ENCODE measurements at regions not wholly inside any gene's neighbourhood (a gene's known extent, or its start where the extent isn't known, plus 50 kb on each side); places are given as distances from the start of the nearest gene placed in this dataset.

DNA sequence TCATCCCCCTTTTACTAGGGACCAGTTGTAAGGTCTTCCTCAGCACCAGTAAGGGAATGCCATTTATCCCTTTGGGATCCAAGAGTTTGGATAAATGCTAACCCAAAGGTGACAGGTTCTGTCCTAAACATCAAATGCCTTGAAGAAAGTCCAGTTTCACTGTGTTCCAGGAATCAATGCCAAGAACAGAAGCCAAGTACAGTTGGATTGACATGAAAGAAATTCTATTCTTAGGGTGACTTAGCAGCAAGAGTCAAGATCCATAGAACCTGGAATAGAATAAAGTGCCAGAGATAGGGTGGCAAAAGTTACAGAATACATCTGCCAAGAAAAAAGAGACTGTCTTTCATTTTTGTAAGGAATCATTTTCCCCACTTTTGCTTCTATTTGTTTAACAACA, 94.9 kb upstream of the ADAMTS5 start:
- DNase-seq (ENCODE audit: low spot score) = no peak
- ChIA-PET CTCF (no interaction called here), POLR2A (ENCODE audit: low non-redundant PET) (no interaction called here)
- TF ChIP-seq, protein P1, sequence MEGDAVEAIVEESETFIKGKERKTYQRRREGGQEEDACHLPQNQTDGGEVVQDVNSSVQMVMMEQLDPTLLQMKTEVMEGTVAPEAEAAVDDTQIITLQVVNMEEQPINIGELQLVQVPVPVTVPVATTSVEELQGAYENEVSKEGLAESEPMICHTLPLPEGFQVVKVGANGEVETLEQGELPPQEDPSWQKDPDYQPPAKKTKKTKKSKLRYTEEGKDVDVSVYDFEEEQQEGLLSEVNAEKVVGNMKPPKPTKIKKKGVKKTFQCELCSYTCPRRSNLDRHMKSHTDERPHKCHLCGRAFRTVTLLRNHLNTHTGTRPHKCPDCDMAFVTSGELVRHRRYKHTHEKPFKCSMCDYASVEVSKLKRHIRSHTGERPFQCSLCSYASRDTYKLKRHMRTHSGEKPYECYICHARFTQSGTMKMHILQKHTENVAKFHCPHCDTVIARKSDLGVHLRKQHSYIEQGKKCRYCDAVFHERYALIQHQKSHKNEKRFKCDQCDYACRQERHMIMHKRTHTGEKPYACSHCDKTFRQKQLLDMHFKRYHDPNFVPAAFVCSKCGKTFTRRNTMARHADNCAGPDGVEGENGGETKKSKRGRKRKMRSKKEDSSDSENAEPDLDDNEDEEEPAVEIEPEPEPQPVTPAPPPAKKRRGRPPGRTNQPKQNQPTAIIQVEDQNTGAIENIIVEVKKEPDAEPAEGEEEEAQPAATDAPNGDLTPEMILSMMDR (conservative IDR thresholded peaks at IDR 0.05; ENCODE audit: low read depth, low read length) = no peak
- TF ChIP-seq EZH2 (IDR thresholded peaks at IDR 0.05; ENCODE audit: borderline replicate concordance, low read depth, low read length, poor library complexity, severe bottlenecking) = no peak
- H3K9me3 ChIP-seq (ENCODE audit: low read depth, low read length, poor library complexity, severe bottlenecking) = no peaks in the 10 kb centered on the region
- H3K27me3 ChIP-seq (replicated peaks; ENCODE audit: insufficient read depth, low read depth, low read length, poor library complexity) = no peaks in the 10 kb centered on the region
- intact Hi-C loops (cut with micrococcal nuclease; ENCODE audit: unreplicated experiment) = no loop called here
- H3K36me3 ChIP-seq (ENCODE audit: insufficient read depth, low read length, poor library complexity, severe bottlenecking) = no peaks in the 10 kb centered on the region
- H3K4me3 ChIP-seq (ENCODE audit: low read depth, low read length, poor library complexity, severe bottlenecking) = no peak overlapping the region
- no TSS peak for BruUV-seq (replicated peaks)
- no peaks in the 10 kb centered on the region for H3K4me1 ChIP-seq (ENCODE audit: insufficient read depth, low read length, poor library complexity, severe bottlenecking)
- no peak overlapping the region for H3K27ac ChIP-seq (ENCODE audit: low read depth, low read length, poor library complexity, severe bottlenecking)

DNA sequence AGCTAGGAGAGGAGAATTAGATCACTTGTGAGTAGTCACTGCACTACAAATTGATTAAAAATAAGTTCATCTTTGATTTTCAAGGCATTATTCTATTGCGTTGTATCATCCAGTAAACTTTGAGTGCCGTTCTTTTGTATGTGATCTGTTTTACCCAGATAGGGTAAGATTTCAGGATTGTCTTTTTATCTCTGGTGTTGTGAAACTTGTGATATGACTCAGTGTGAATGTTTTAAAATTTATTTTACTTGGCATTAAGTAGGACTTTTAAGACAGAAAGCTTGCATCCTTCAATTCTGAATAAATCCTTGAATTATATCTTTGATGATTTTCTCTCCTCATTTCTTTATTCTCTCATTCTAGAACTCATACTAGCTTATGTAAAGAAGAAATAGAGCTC, 93.3 kb upstream of the ADAMTS5 start:
- POLR2A ChIA-PET (ENCODE audit: low non-redundant PET) = no interaction called here
- no peaks in the 10 kb centered on the region for H3K4me1 ChIP-seq (ENCODE audit: insufficient read depth, low read length, poor library complexity, severe bottlenecking)
- no TSS peak for BruUV-seq (replicated peaks)
- CTCF ChIA-PET = no interaction called here
- no peak overlapping the region for H3K4me3 ChIP-seq (ENCODE audit: low read depth, low read length, poor library complexity, severe bottlenecking)
- no peak for DNase-seq (ENCODE audit: low spot score)
- no peak for TF ChIP-seq EZH2 (IDR thresholded peaks at IDR 0.05; ENCODE audit: borderline replicate concordance, low read depth, low read length, poor library complexity, severe bottlenecking)
- TF ChIP-seq, protein P1 (conservative IDR thresholded peaks at IDR 0.05; ENCODE audit: low read depth, low read length) = no peak
- no peaks in the 10 kb centered on the region for H3K9me3 ChIP-seq (ENCODE audit: low read depth, low read length, poor library complexity, severe bottlenecking)
- H3K27me3 ChIP-seq (replicated peaks; ENCODE audit: insufficient read depth, low read depth, low read length, poor library complexity) = no peaks in the 10 kb centered on the region
- intact Hi-C loops (cut with micrococcal nuclease; ENCODE audit: unreplicated experiment) = no loop called here
- H3K27ac ChIP-seq (ENCODE audit: low read depth, low read length, poor library complexity, severe bottlenecking) = no peak overlapping the region
- no peaks in the 10 kb centered on the region for H3K36me3 ChIP-seq (ENCODE audit: insufficient read depth, low read length, poor library complexity, severe bottlenecking)

DNA sequence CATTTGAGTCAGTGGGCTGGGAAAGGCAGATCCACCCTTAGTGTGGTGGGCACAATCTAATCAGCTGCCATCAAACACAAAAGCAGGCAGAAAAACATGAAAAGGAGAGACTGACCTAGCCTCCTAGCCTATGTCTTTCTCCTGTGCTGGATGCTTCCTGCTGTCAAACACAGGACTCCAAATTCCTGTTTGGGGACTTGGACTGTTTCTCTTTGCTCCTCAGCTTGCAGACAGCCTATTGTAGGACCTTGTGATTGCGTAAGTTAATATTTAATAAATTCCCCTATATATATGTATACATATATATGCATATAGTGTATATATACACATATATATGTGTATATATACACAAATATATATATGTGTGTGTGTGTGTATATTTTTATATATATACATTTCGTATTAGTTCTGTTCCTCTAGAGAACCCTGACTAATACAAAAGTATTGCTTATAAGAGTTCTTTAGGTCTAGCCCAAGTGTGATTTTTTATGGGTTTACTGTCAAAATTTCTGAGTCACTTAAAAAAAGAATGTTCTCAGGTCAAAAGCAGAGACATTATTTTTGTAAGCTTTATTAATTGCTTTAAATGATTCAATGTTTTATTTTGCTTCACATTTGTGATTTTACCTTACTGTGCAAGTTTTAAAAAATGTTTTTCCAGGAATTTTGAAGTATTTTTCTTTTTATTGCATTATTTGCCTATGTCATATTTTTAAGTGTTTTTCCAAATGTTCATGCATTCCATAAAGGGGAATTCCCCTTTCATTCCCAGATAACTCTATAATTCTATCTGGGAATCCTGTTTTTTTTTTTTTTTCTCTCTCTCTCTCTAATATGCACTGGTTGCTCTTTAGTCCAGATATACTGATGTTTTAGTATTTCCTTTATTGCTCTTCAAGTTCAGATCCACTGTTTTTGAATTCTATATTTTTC, 92.1 kb upstream of the ADAMTS5 start:
- intact Hi-C loops (cut with micrococcal nuclease; ENCODE audit: unreplicated experiment) = no loop called here
- Histone ChIP-seq H3K4me1 (ENCODE audit: insufficient read depth, low read length, poor library complexity, severe bottlenecking) (no peaks in the 10 kb centered on the region), H3K36me3 (ENCODE audit: insufficient read depth, low read length, poor library complexity, severe bottlenecking) (no peaks in the 10 kb centered on the region), H3K4me3 (ENCODE audit: low read depth, low read length, poor library complexity, severe bottlenecking) (no peak overlapping the region), H3K27me3 (replicated peaks; ENCODE audit: insufficient read depth, low read depth, low read length, poor library complexity) (no peaks in the 10 kb centered on the region), H3K9me3 (ENCODE audit: low read depth, low read length, poor library complexity, severe bottlenecking) (no peaks in the 10 kb centered on the region), H3K27ac (ENCODE audit: low read depth, low read length, poor library complexity, severe bottlenecking) (no peak overlapping the region)
- DNase-seq (ENCODE audit: low spot score) = no peak
- TF ChIP-seq, protein P1 (conservative IDR thresholded peaks at IDR 0.05; ENCODE audit: low read depth, low read length) = no peak
- no peak for TF ChIP-seq EZH2 (IDR thresholded peaks at IDR 0.05; ENCODE audit: borderline replicate concordance, low read depth, low read length, poor library complexity, severe bottlenecking)
- POLR2A ChIA-PET (ENCODE audit: low non-redundant PET) = no interaction called here
- BruUV-seq (replicated peaks) = no TSS peak
- CTCF ChIA-PET = no interaction called here

All from A673 (cell line).